Gastroesophageal sphincter (tissue), 4 donors: ENCODE measurements at regions not wholly inside any gene's neighbourhood (a gene's known extent, or its start where the extent isn't known, plus 50 kb on each side); places are given as distances from the start of the nearest gene placed in this dataset.

ENCODE experiments used
- ATAC-seq: fragments of 150-250 bp; one replicate; pipeline ENCODE4 v1.9.1; 2016; ENCODE audit warnings: mild to moderate bottlenecking, moderate library complexity
- H3K27ac ChIP-seq, 4 donors: fragments of 200-600 bp; sonication (generic) in 3 of 4; 1 replicate in 3 of 4; 2 replicates in 1 of 4; pipeline ENCODE4 v1.5.1; 2016 to 2019
- H3K27me3 ChIP-seq: fragments of 200-600 bp; sonication (generic); one replicate; pipeline ENCODE4 v1.5.1; 2019
- H3K36me3 ChIP-seq, 2 donors: fragments of 200-600 bp; sonication (generic); one replicate each; pipeline ENCODE4 v1.5.1; 2019; ENCODE audit warnings: control low read depth in 1 of 2
- H3K4me1 ChIP-seq, 3 donors: fragments of 200-600 bp; sonication (generic); 1 replicate in 2 of 3; 2 replicates in 1 of 3; pipeline ENCODE4 v1.5.1; 2016 to 2019; ENCODE audit warnings: control low read depth in 2 of 3
- H3K4me3 ChIP-seq, 2 donors: fragments of 200-600 bp; sonication (generic); one replicate each; pipeline ENCODE4 v1.5.1; 2019; ENCODE audit warnings: mild to moderate bottlenecking in 1 of 2, moderate library complexity in 1 of 2
- H3K9me3 ChIP-seq, 3 donors: fragments of 200-600 bp; sonication (generic); one replicate each; pipeline ENCODE4 v1.5.1; 2017 to 2019; ENCODE audit warnings: control low read depth in 2 of 3
- EP300 ChIP-seq: sonication (generic); formaldehyde crosslinking; IDR thresholded peaks from one replicate; pipeline ENCODE4 v1.6.1; 2017; ENCODE audit warnings: antibody characterized with exemption, mild to moderate bottlenecking
- POLR2A ChIP-seq, 2 donors: fragments of 450-650 bp; IDR thresholded peaks; one replicate each; pipeline ENCODE4 v1.6.1; 2017; ENCODE audit warnings: antibody characterized with exemption in 2 of 2, mild to moderate bottlenecking in 2 of 2, moderate library complexity in 1 of 2
- POLR2AphosphoS5 ChIP-seq: sonication (generic); formaldehyde crosslinking; IDR thresholded peaks from one replicate; pipeline ENCODE4 v1.6.1; 2017; ENCODE audit warnings: antibody characterized with exemption
- WGBS, 2 donors: methylation state at CpG; one replicate each; pipeline ENCODE4 v1.1.5; 2018; ENCODE audit warnings: low coverage in 1 of 2; 5-methylcytosine and 5-hydroxymethylcytosine counted together
- TF ChIP-seq, protein P1 (sequence below), 4 experiments: fragments of 200-600 bp in 2 of 4; fragments of 450-650 bp in 2 of 4; sonication (generic) in 1 of 4; IDR thresholded peaks; one replicate each; pipeline ENCODE4 v1.5.1; 2017 to 2019; ENCODE audit warnings: antibody characterized with exemption in 4 of 4, mild to moderate bottlenecking in 2 of 4, moderate library complexity in 2 of 4

DNA sequence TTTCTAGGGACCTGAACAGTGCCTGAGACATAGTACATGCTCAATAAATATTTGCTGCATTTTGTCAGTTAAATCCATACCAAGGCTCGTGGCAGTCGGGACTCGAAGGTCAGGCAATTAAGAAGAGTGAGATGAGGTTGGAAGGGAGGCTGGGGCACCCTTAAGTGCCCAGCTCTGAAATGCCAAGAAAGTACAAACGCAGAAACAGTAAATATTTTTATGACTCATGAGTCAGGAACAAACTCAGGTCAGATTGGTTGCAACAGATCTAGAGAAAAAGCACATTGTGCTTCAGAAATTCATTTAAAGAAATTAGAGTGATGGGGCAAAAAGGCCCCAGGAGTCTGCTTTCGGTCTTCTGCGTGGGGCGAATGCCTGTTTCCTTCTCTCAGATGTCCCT, 83.0 kb upstream of the FZD10 start:
- no peaks in the 10 kb centered on the region for H3K4me1 ChIP-seq
- H3K36me3 ChIP-seq, result no peaks in the 10 kb centered on the region
- H3K27me3 ChIP-seq, result peaks cover 47% of the 10 kb centered on the region
- no peak for ATAC-seq
- H3K9me3 ChIP-seq, result peaks cover 0 to 5% (median 0%) of the 10 kb centered on the region in 3 donors
- H3K27ac ChIP-seq, result no peak overlapping the region
- H3K4me3 ChIP-seq, result no peak overlapping the region
- TF ChIP-seq, protein P1, sequence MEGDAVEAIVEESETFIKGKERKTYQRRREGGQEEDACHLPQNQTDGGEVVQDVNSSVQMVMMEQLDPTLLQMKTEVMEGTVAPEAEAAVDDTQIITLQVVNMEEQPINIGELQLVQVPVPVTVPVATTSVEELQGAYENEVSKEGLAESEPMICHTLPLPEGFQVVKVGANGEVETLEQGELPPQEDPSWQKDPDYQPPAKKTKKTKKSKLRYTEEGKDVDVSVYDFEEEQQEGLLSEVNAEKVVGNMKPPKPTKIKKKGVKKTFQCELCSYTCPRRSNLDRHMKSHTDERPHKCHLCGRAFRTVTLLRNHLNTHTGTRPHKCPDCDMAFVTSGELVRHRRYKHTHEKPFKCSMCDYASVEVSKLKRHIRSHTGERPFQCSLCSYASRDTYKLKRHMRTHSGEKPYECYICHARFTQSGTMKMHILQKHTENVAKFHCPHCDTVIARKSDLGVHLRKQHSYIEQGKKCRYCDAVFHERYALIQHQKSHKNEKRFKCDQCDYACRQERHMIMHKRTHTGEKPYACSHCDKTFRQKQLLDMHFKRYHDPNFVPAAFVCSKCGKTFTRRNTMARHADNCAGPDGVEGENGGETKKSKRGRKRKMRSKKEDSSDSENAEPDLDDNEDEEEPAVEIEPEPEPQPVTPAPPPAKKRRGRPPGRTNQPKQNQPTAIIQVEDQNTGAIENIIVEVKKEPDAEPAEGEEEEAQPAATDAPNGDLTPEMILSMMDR (IDR thresholded peaks at IDR 0.05), result no peak
- TF ChIP-seq EP300, result no peak
- no peak for TF ChIP-seq POLR2AphosphoS5
- TF ChIP-seq POLR2A (IDR thresholded peaks at IDR 0.05), result no peak
- 59 to 70% methylated on average over 7 of the region's 7 CpGs for WGBS, 2 donors

GRCh38 chr12:130080205-130080604, 82.1 kb upstream of the FZD10 start:
- no peak overlapping the region for H3K27ac ChIP-seq
- peaks cover 0 to 5% (median 0%) of the 10 kb centered on the region in 3 donors for H3K9me3 ChIP-seq
- H3K27me3 ChIP-seq, result peaks cover 43% of the 10 kb centered on the region
- no peaks in the 10 kb centered on the region for H3K36me3 ChIP-seq
- 80 to 89% methylated on average over 1 to 3 of the region's 6 CpGs for WGBS, 2 donors
- H3K4me1 ChIP-seq, result no peaks in the 10 kb centered on the region
- H3K4me3 ChIP-seq, result no peak overlapping the region
- TF ChIP-seq POLR2A (IDR thresholded peaks at IDR 0.05) (no peak), POLR2AphosphoS5 (no peak), EP300 (no peak)
- TF ChIP-seq, protein P1 (IDR thresholded peaks at IDR 0.05), result no peak
- no peak for ATAC-seq

- Histone ChIP-seq H3K27ac (no peak overlapping the region), H3K27me3 (peaks cover 40% of the 10 kb centered on the region), H3K9me3 (peaks cover 0 to 5% (median 0%) of the 10 kb centered on the region in 3 donors), H3K36me3 (no peaks in the 10 kb centered on the region), H3K4me1 (no peaks in the 10 kb centered on the region), H3K4me3 (no peak overlapping the region)
- TF ChIP-seq POLR2A (IDR thresholded peaks at IDR 0.05) (no peak), EP300 (no peak), POLR2AphosphoS5 (no peak)
- TF ChIP-seq, protein P1 (IDR thresholded peaks at IDR 0.05), result no peak
- no peak for ATAC-seq
- WGBS, 2 donors, result 49 to 64% methylated on average over 9 to 10 of the region's 13 CpGs
These were observed 81.0 kb upstream of the FZD10 start for GRCh38 chr12:130081117-130081805.

DNA sequence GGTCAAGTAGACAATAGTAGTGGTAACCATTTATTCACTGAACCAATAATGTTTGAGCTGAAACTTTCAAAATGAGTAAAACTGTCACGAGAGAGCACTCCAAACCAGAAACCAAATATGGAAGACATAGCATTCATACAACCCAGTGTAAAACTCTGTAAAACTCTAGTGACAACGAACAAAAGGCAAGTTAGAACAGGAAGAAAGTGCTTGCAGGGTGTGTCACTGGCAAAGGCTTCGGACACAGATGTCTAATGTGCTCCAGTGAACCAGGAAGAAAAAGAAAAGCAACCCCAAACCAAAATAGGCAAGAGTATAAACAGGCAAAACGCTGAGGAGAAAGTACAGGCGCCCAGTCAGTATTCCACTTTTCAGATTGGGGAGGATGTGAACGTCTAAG, 79.3 kb upstream of the FZD10 start:
- no peaks in the 10 kb centered on the region for H3K36me3 ChIP-seq
- H3K9me3 ChIP-seq, result peaks cover 0 to 5% (median 0%) of the 10 kb centered on the region in 3 donors
- H3K4me1 ChIP-seq, result no peaks in the 10 kb centered on the region
- no peak overlapping the region for H3K27ac ChIP-seq
- peaks cover 44% of the 10 kb centered on the region for H3K27me3 ChIP-seq
- TF ChIP-seq EP300, result no peak
- TF ChIP-seq, protein P1 (IDR thresholded peaks at IDR 0.05), result no peak
- no peak for TF ChIP-seq POLR2AphosphoS5
- H3K4me3 ChIP-seq, result no peak overlapping the region
- WGBS, 2 donors, result 49 to 51% methylated on average over 6 of the region's 6 CpGs
- ATAC-seq, result no peak

GRCh38 chr12:130083734-130084133, 78.5 kb upstream of the FZD10 start:
- TF ChIP-seq EP300 (no peak), POLR2AphosphoS5 (no peak), POLR2A (IDR thresholded peaks at IDR 0.05) (no peak)
- Histone ChIP-seq H3K9me3 (peaks cover 0 to 5% (median 0%) of the 10 kb centered on the region in 3 donors), H3K27ac (no peak overlapping the region), H3K4me1 (no peaks in the 10 kb centered on the region), H3K4me3 (no peak overlapping the region), H3K27me3 (peaks cover 44% of the 10 kb centered on the region), H3K36me3 (no peaks in the 10 kb centered on the region)
- WGBS, 2 donors, result 79 to 83% methylated on average over 4 to 7 of the region's 8 CpGs
- no peak for ATAC-seq
